GM12801 (cell line): ENCODE measurements at regions not wholly inside any gene's neighbourhood (a gene's known extent, or its start where the extent isn't known, plus 50 kb on each side); places are given as distances from the start of the nearest gene placed in this dataset.

Source experiments
- TF ChIP-seq, protein P1 (sequence below): IDR thresholded peaks from one replicate; pipeline ENCODE4 v1.5.1; 2011; ENCODE audit warnings: control low read depth; ENCODE audit not compliant: insufficient read length; ENCODE audit errors: extremely low read depth

DNA sequence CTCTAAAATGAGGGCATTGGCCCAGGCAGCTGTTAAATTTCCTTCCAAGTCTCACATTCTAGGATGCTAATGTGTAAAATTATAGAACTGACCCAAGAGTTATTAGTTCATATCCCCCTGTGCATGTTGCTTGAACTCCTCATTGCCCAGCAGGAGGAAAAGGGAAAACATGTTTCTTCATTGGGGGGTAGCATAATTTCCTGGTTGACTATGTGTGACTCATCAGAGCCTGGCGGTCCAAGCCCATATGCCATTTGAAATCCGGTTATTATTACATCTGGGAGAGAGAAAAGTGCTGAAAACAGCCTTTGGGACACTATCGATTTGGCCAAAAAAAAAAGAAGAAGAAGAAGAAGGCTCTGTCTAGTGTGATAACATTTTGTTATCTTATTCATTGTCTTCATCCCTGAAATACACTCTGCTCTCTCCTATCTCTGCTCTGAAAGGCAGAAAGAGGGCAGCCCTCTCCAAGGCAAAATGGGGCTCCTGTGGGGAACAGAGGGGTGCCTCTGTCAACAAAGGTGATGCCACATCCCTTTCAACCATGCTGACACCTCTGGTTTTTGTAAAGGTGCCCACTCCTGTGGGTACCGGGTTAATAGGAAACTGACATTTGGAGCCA is 114.2 kb downstream of the DAD1 start:
- TF ChIP-seq, protein P1, sequence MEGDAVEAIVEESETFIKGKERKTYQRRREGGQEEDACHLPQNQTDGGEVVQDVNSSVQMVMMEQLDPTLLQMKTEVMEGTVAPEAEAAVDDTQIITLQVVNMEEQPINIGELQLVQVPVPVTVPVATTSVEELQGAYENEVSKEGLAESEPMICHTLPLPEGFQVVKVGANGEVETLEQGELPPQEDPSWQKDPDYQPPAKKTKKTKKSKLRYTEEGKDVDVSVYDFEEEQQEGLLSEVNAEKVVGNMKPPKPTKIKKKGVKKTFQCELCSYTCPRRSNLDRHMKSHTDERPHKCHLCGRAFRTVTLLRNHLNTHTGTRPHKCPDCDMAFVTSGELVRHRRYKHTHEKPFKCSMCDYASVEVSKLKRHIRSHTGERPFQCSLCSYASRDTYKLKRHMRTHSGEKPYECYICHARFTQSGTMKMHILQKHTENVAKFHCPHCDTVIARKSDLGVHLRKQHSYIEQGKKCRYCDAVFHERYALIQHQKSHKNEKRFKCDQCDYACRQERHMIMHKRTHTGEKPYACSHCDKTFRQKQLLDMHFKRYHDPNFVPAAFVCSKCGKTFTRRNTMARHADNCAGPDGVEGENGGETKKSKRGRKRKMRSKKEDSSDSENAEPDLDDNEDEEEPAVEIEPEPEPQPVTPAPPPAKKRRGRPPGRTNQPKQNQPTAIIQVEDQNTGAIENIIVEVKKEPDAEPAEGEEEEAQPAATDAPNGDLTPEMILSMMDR, result no peak

DNA sequence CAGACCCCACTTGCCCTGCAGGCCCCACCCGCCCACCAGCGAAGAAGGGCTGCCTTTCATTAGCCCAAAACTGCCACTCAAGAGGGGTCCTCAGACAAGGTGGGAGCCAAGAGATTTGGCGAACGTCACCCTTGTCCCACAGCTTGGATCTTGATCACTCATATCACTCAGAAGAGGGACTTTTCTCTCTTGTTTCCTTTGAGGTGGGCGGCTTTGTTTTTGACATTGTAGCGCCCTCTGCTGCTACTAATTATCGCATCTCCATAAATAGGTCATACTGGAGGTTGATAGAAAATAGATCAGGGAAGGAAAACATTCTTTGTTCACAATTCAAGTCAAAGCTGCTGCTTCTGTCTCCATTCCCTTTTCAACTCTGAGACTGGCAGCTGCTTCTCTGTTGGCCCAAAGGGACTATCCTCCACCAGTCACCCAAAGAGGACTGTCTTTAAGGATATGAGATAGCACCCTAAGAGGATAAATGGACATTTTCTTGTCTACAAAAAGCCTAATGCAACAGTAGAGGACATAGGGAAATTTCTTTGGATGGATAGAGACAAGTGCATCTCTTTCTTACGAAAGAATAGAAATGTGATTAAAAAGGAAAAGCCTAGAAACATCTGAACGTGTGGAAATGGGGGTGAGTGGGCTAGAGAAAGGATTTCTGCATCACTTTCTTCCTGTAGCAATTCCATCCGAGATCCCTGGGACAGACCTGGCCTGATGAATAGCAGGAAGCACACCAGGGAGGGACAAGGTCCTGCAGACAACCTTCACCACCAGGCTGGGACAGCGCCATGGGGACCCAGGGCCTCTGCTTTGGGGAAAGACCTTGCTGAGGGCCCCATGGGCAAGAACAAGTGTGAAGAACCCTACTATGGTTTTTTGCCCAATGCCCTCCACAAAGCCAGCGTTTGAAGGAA is 115.8 kb downstream of the DAD1 start:
- TF ChIP-seq, protein P1, result no peak

DNA sequence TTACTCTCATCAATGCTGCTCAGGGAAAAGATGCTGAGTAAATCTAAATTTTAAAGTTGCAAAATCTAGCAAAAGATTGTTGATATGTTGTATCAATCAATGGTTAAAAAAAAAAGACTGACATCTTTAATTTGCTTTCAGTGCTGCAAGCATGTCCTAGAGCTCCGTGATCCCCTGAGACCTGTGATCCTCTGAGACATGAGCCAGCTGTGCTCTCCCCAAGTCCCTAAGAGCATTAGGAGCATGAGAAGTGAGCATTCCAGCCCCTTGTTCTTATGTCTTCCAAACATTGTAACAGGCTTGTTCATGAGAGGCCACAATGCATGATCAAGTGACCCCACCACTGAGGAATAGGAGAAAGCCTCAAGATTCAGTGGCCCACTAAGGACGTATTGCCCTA is 116.6 kb downstream of the DAD1 start:
- TF ChIP-seq, protein P1, result no peak

DNA sequence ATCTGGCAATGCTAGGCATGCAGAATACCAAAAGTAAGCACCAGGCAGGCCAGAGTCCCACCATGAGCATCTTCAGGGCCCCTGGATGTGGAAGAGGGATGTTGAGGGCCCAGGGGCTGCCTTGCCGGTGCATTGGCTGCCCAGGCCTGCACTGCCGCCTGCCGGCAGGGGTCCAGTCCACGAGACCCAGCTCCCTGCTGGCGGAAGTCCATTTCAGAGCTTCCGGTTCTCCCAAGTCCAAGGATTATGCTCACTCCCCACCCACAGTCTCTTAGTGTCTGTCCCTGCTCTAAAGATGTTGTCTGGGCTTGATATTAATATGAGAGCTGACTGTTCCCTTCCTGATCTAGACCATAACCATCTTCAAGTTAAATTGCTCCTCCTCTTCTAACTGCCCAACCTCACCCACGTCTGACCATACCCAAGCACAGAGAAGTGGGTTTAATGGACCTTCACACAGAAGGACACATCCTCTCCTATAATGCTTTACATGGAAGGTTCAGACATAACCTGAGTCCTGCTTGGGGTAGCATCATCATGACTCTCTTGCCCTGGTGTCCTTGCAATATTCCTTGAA is 117.4 kb downstream of the DAD1 start:
- TF ChIP-seq, protein P1, result no peak

DNA sequence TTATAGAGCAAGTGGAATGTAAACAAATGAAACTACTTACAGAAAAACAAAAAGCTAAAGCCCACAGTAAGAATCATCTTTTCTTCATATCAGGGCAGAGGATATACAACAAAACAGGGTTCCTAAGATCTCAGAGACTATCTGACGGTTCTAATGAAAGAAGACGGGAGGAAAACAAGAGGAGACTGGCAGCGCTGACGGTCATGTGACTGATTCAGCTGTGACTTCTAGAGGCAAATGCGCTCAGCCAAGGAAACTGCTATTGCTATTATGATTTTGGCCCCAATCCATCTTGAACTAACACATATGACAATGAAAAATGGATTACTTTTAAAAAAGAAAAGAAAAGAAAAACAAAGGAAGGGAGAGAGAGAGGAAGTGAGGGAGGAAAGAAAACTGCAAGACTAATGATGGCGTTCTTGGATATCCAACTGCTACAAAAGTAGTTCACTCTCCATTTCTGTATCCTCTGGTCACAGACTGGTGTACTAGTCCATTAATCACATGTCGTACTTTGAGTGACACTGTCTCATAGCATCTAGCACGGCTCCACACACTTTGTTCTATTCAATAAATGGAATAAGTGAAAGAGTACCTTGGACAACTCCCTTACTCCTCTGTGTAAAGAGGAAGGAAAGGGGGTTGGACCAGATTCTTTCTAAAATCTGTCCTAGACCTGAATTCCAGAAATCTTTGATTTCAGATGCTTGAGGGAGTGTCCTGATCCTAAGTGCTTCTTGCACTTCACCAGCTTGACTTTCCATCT is 119.3 kb downstream of the DAD1 start:
- TF ChIP-seq, protein P1, result no peak

DNA sequence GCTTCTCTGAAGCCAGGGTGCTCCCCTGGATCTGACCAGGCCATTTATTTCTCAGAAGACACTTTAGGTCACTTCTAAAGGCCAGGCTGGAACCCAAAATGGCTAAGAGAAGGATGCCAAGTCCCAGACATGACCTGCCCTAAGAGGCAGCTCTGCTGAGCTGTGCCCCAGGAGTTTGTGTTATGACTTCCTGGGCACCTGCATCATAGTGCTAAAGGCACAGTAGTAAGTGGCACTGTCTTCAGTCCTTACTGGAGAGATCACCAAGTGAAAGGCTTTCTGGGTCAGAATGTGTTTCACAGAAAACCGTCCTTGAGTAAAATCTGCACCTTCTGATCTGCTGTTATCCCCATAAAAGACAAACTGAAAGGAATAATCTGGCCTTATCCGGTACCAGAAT is 120.2 kb downstream of the DAD1 start:
- TF ChIP-seq, protein P1, result no peak

DNA sequence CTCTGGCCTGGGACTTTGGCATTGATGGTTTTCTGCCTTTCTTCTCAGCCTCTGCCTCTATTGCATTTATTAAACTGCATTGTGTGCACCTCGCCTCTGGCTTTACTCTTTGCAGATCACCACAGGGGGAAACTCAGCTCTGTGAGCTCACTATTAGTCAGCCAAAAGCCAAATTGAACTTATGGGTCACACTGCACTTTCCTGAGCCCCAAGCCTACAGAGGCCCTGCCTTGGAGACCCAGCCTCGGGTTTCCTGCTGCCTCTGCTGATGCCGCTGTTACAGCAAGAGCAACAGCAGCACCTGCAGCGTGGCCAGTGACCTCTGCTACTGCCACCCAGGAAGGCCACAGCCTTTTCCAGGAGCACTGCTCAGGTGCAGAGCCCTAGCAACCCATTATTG is 122.5 kb downstream of the DAD1 start:
- TF ChIP-seq, protein P1, result no peak
